HG02885 (cell line): ENCODE measurements at regions not wholly inside any gene's neighbourhood (a gene's known extent, or its start where the extent isn't known, plus 50 kb on each side); places are given as distances from the start of the nearest gene placed in this dataset.
A peak's percentile ranks its signal among the peaks of the same experiment; 100 is the strongest.

Source experiments
- ATAC-seq: cut with Tn5 transposase; IDR thresholded peaks from one replicate; pipeline ENCODE4 v1.9.1; 2021; ENCODE audit warnings: mild to moderate bottlenecking; ENCODE audit not compliant: unreplicated experiment, poor library complexity

- peak; percentile 65 for ATAC-seq
Observed at GRCh38 chr2:160666154-160667060, 172.8 kb upstream of the RBMS1 start.

GRCh38 chr2:160667811-160668210 is 174.2 kb upstream of the RBMS1 start:
- no peak for ATAC-seq

- ATAC-seq = no peak
Observed at GRCh38 chr2:160670618-160671017, 177.0 kb upstream of the RBMS1 start.

GRCh38 chr2:160672211-160672610 is 178.6 kb upstream of the RBMS1 start:
- ATAC-seq = no peak

GRCh38 chr2:160674146-160674750 is 180.6 kb upstream of the RBMS1 start:
- ATAC-seq = no peak

GRCh38 chr2:160679686-160680085 is 186.1 kb upstream of the RBMS1 start:
- ATAC-seq = no peak

GRCh38 chr2:160680294-160680693 is 186.7 kb upstream of the RBMS1 start:
- no peak for ATAC-seq

GRCh38 chr2:160680974-160681373 is 187.4 kb upstream of the RBMS1 start:
- no peak for ATAC-seq

GRCh38 chr2:160683206-160683605 is 189.6 kb upstream of the RBMS1 start:
- ATAC-seq = no peak

- ATAC-seq = no peak
Observed at GRCh38 chr2:160687629-160688028, 194.0 kb upstream of the RBMS1 start.

GRCh38 chr2:160689441-160689840 is 195.8 kb upstream of the RBMS1 start:
- no peak for ATAC-seq

GRCh38 chr2:160694221-160694620 is 200.6 kb upstream of the RBMS1 start:
- no peak for ATAC-seq

GRCh38 chr2:160694631-160695030 is 201.0 kb upstream of the RBMS1 start:
- no peak for ATAC-seq

- ATAC-seq = no peak
Observed at GRCh38 chr2:160695402-160696086, 201.9 kb upstream of the RBMS1 start.

- no peak for ATAC-seq
Observed at GRCh38 chr2:160696087-160696452, 202.5 kb upstream of the RBMS1 start.

GRCh38 chr2:160697817-160698216 is 204.2 kb upstream of the RBMS1 start:
- ATAC-seq = no peak

GRCh38 chr2:160700021-160700814 is 206.6 kb upstream of the RBMS1 start:
- no peak for ATAC-seq

GRCh38 chr2:160701822-160702221 is 208.2 kb upstream of the RBMS1 start:
- ATAC-seq = no peak

- ATAC-seq = no peak
Observed at GRCh38 chr2:160702754-160703153, 209.1 kb upstream of the RBMS1 start.
